ENCODE measurements at regions not wholly inside any gene's neighbourhood (a gene's known extent, or its start where the extent isn't known, plus 50 kb on each side); places are given as distances from the start of the nearest gene placed in this dataset.

- no peak overlapping the region for H4K8ac ChIP-seq (ENCODE audit: low read depth, low read length)
- no peak overlapping the region for H2AFZ ChIP-seq (ENCODE audit: insufficient read depth, low read length, poor library complexity)
- no peak overlapping the region for H4K91ac ChIP-seq (ENCODE audit: low read depth, low read length)
- H3K9ac ChIP-seq (ENCODE audit: low read length) = no peak overlapping the region
- no peak overlapping the region for H3K4ac ChIP-seq (ENCODE audit: low read depth, low read length)
- H3K36me3 ChIP-seq (ENCODE audit: control insufficient read depth in 1 of 2, insufficient read depth in 2 of 2, low read length in 2 of 2) = no peaks in the 10 kb centered on the region
- no peaks in the 10 kb centered on the region for H3K27me3 ChIP-seq (ENCODE audit: insufficient read depth, low read length)
- H3K27ac ChIP-seq (ENCODE audit: low read depth, low read length) = no peak overlapping the region
- H2AK5ac ChIP-seq (ENCODE audit: low read length) = no peak overlapping the region
- H3K4me2 ChIP-seq (ENCODE audit: low read length) = no peak overlapping the region
- no peak overlapping the region for H2BK12ac ChIP-seq (ENCODE audit: low read length)
- no peak overlapping the region for H3K18ac ChIP-seq (ENCODE audit: low read length)
- DNase-seq = no peak
- no peaks in the 10 kb centered on the region for H3K9me3 ChIP-seq (ENCODE audit: insufficient read depth, low read depth, low read length)
- no peaks in the 10 kb centered on the region for H3K79me2 ChIP-seq (ENCODE audit: control insufficient read depth, insufficient read depth, low read length, poor library complexity)
- H2BK5ac ChIP-seq (ENCODE audit: low read depth, low read length, poor library complexity) = no peak overlapping the region
- no peak overlapping the region for H3K14ac ChIP-seq (ENCODE audit: low read length)
- no peak overlapping the region for H3K4me3 ChIP-seq (ENCODE audit: low read depth, low read length)
- no peaks in the 10 kb centered on the region for H3K79me1 ChIP-seq (ENCODE audit: low read length)
- no peaks in the 10 kb centered on the region for H3K4me1 ChIP-seq (ENCODE audit: control insufficient read depth in 1 of 2, insufficient read depth in 2 of 2, low read length in 2 of 2)
- H3K23ac ChIP-seq (ENCODE audit: low read length) = no peak overlapping the region
- no peak overlapping the region for H4K12ac ChIP-seq (ENCODE audit: low read depth, low read length)
- WGBS (ENCODE audit: extremely low coverage, insufficient coverage, insufficient read length) = no CpG with 5 or more reads among the region's 2 CpGs
- H2BK120ac ChIP-seq (ENCODE audit: insufficient read depth, low read length, poor library complexity) = no peak overlapping the region
Measured at GRCh38 chr9:108117306-108117705, 627.7 kb upstream of the KLF4 start.

GRCh38 chr9:108113596-108113995, 624.0 kb upstream of the KLF4 start:
- Histone ChIP-seq H3K9me3 (ENCODE audit: insufficient read depth, low read depth, low read length) (no peaks in the 10 kb centered on the region), H3K23ac (ENCODE audit: low read length) (no peak overlapping the region), H4K8ac (ENCODE audit: low read depth, low read length) (no peak overlapping the region), H3K4me2 (ENCODE audit: low read length) (no peak overlapping the region), H3K14ac (ENCODE audit: low read length) (no peak overlapping the region), H3K79me1 (ENCODE audit: low read length) (no peaks in the 10 kb centered on the region), H3K9ac (ENCODE audit: low read length) (no peak overlapping the region), H3K4ac (ENCODE audit: low read depth, low read length) (no peak overlapping the region), H4K12ac (ENCODE audit: low read depth, low read length) (no peak overlapping the region), H3K4me1 (ENCODE audit: control insufficient read depth in 1 of 2, insufficient read depth in 2 of 2, low read length in 2 of 2) (no peaks in the 10 kb centered on the region), H2AK5ac (ENCODE audit: low read length) (no peak overlapping the region), H2AFZ (ENCODE audit: insufficient read depth, low read length, poor library complexity) (no peak overlapping the region), H2BK120ac (ENCODE audit: insufficient read depth, low read length, poor library complexity) (no peak overlapping the region), H2BK5ac (ENCODE audit: low read depth, low read length, poor library complexity) (no peak overlapping the region), H2BK12ac (ENCODE audit: low read length) (no peak overlapping the region), H4K91ac (ENCODE audit: low read depth, low read length) (no peak overlapping the region), H3K79me2 (ENCODE audit: control insufficient read depth, insufficient read depth, low read length, poor library complexity) (no peaks in the 10 kb centered on the region), H3K27ac (ENCODE audit: low read depth, low read length) (no peak overlapping the region), H3K27me3 (ENCODE audit: insufficient read depth, low read length) (no peaks in the 10 kb centered on the region), H3K4me3 (ENCODE audit: low read depth, low read length) (no peak overlapping the region), H3K18ac (ENCODE audit: low read length) (no peak overlapping the region), H3K36me3 (ENCODE audit: control insufficient read depth in 1 of 2, insufficient read depth in 2 of 2, low read length in 2 of 2) (no peaks in the 10 kb centered on the region)
- no CpG with 5 or more reads among the region's 2 CpGs for WGBS (ENCODE audit: extremely low coverage, insufficient coverage, insufficient read length)
- no peak for DNase-seq

- Histone ChIP-seq H3K27ac (ENCODE audit: low read depth, low read length) (no peak overlapping the region), H2BK12ac (ENCODE audit: low read length) (no peak overlapping the region), H2BK120ac (ENCODE audit: insufficient read depth, low read length, poor library complexity) (no peak overlapping the region), H4K8ac (ENCODE audit: low read depth, low read length) (no peak overlapping the region), H3K18ac (ENCODE audit: low read length) (no peak overlapping the region), H3K9me3 (ENCODE audit: insufficient read depth, low read depth, low read length) (no peaks in the 10 kb centered on the region), H3K9ac (ENCODE audit: low read length) (no peak overlapping the region), H3K14ac (ENCODE audit: low read length) (no peak overlapping the region), H3K79me2 (ENCODE audit: control insufficient read depth, insufficient read depth, low read length, poor library complexity) (no peaks in the 10 kb centered on the region), H3K4me1 (ENCODE audit: control insufficient read depth in 1 of 2, insufficient read depth in 2 of 2, low read length in 2 of 2) (no peaks in the 10 kb centered on the region), H3K23ac (ENCODE audit: low read length) (no peak overlapping the region), H4K12ac (ENCODE audit: low read depth, low read length) (no peak overlapping the region), H2BK5ac (ENCODE audit: low read depth, low read length, poor library complexity) (no peak overlapping the region), H2AK5ac (ENCODE audit: low read length) (no peak overlapping the region), H3K4me3 (ENCODE audit: low read depth, low read length) (no peak overlapping the region), H2AFZ (ENCODE audit: insufficient read depth, low read length, poor library complexity) (no peak overlapping the region), H3K4me2 (ENCODE audit: low read length) (no peak overlapping the region), H3K4ac (ENCODE audit: low read depth, low read length) (no peak overlapping the region), H3K79me1 (ENCODE audit: low read length) (no peaks in the 10 kb centered on the region), H3K36me3 (ENCODE audit: control insufficient read depth in 1 of 2, insufficient read depth in 2 of 2, low read length in 2 of 2) (no peaks in the 10 kb centered on the region), H4K91ac (ENCODE audit: low read depth, low read length) (no peak overlapping the region), H3K27me3 (ENCODE audit: insufficient read depth, low read length) (no peaks in the 10 kb centered on the region)
- DNase-seq = no peak
- no CpG with 5 or more reads among the region's 5 CpGs for WGBS (ENCODE audit: extremely low coverage, insufficient coverage, insufficient read length)
Measured at GRCh38 chr9:108109927-108110690, 620.5 kb upstream of the KLF4 start.

GRCh38 chr9:108108852-108109448, 619.4 kb upstream of the KLF4 start:
- H3K4ac ChIP-seq (ENCODE audit: low read depth, low read length) = no peak overlapping the region
- H4K8ac ChIP-seq (ENCODE audit: low read depth, low read length) = no peak overlapping the region
- no peaks in the 10 kb centered on the region for H3K79me2 ChIP-seq (ENCODE audit: control insufficient read depth, insufficient read depth, low read length, poor library complexity)
- no peak overlapping the region for H4K91ac ChIP-seq (ENCODE audit: low read depth, low read length)
- H3K9me3 ChIP-seq (ENCODE audit: insufficient read depth, low read depth, low read length) = peaks cover 1% of the 10 kb centered on the region
- H3K36me3 ChIP-seq (ENCODE audit: control insufficient read depth in 1 of 2, insufficient read depth in 2 of 2, low read length in 2 of 2) = no peaks in the 10 kb centered on the region
- no peak overlapping the region for H3K18ac ChIP-seq (ENCODE audit: low read length)
- no peak overlapping the region for H4K12ac ChIP-seq (ENCODE audit: low read depth, low read length)
- H2BK12ac ChIP-seq (ENCODE audit: low read length) = no peak overlapping the region
- no peak overlapping the region for H3K9ac ChIP-seq (ENCODE audit: low read length)
- no peak overlapping the region for H2BK5ac ChIP-seq (ENCODE audit: low read depth, low read length, poor library complexity)
- no peak overlapping the region for H3K14ac ChIP-seq (ENCODE audit: low read length)
- H3K23ac ChIP-seq (ENCODE audit: low read length) = no peak overlapping the region
- H2BK120ac ChIP-seq (ENCODE audit: insufficient read depth, low read length, poor library complexity) = no peak overlapping the region
- H3K27me3 ChIP-seq (ENCODE audit: insufficient read depth, low read length) = no peaks in the 10 kb centered on the region
- no peaks in the 10 kb centered on the region for H3K4me1 ChIP-seq (ENCODE audit: control insufficient read depth in 1 of 2, insufficient read depth in 2 of 2, low read length in 2 of 2)
- no peak overlapping the region for H3K4me3 ChIP-seq (ENCODE audit: low read depth, low read length)
- no peak overlapping the region for H3K4me2 ChIP-seq (ENCODE audit: low read length)
- H3K27ac ChIP-seq (ENCODE audit: low read depth, low read length) = no peak overlapping the region
- no peaks in the 10 kb centered on the region for H3K79me1 ChIP-seq (ENCODE audit: low read length)
- no peak overlapping the region for H2AFZ ChIP-seq (ENCODE audit: insufficient read depth, low read length, poor library complexity)
- no peak for DNase-seq
- no CpG with 5 or more reads among the region's 2 CpGs for WGBS (ENCODE audit: extremely low coverage, insufficient coverage, insufficient read length)
- H2AK5ac ChIP-seq (ENCODE audit: low read length) = no peak overlapping the region
